HG03095 (cell line): ENCODE measurements at regions not wholly inside any gene's neighbourhood (a gene's known extent, or its start where the extent isn't known, plus 50 kb on each side); places are given as distances from the start of the nearest gene placed in this dataset.

ENCODE experiments used
- ATAC-seq: cut with Tn5 transposase; IDR thresholded peaks from one replicate; pipeline ENCODE4 v1.9.1; 2021; ENCODE audit warnings: moderate library complexity; ENCODE audit not compliant: unreplicated experiment

GRCh38 chr15:47412136-47412535, 305.2 kb upstream of the SEMA6D start:
- ATAC-seq, result no peak

- no peak for ATAC-seq
Observed at GRCh38 chr15:47412802-47413201, 304.5 kb upstream of the SEMA6D start.

GRCh38 chr15:47414207-47414606, 303.1 kb upstream of the SEMA6D start:
- ATAC-seq, result no peak

GRCh38 chr15:47415539-47415971, 301.8 kb upstream of the SEMA6D start:
- no peak for ATAC-seq

GRCh38 chr15:47422881-47423665, 294.2 kb upstream of the SEMA6D start:
- no peak for ATAC-seq

- no peak for ATAC-seq
Observed at GRCh38 chr15:47427463-47427862, 289.8 kb upstream of the SEMA6D start.

- no peak for ATAC-seq
Observed at GRCh38 chr15:47429376-47429775, 287.9 kb upstream of the SEMA6D start.

GRCh38 chr15:47431501-47431900, 285.8 kb upstream of the SEMA6D start:
- no peak for ATAC-seq

- ATAC-seq, result no peak
Observed at GRCh38 chr15:47432826-47433225, 284.5 kb upstream of the SEMA6D start.

- ATAC-seq, result no peak
Observed at GRCh38 chr15:47434596-47434995, 282.7 kb upstream of the SEMA6D start.

- ATAC-seq, result no peak
Observed at GRCh38 chr15:47437491-47437890, 279.8 kb upstream of the SEMA6D start.

- ATAC-seq, result no peak
Observed at GRCh38 chr15:47439146-47440111, 277.9 kb upstream of the SEMA6D start.

- ATAC-seq, result no peak
Observed at GRCh38 chr15:47442371-47442770, 274.9 kb upstream of the SEMA6D start.

GRCh38 chr15:47443839-47444238, 273.5 kb upstream of the SEMA6D start:
- ATAC-seq, result no peak

GRCh38 chr15:47445723-47446392, 271.4 kb upstream of the SEMA6D start:
- ATAC-seq, result no peak

GRCh38 chr15:47460795-47461573, 256.3 kb upstream of the SEMA6D start:
- no peak for ATAC-seq

GRCh38 chr15:47461652-47462141, 255.6 kb upstream of the SEMA6D start:
- no peak for ATAC-seq

- no peak for ATAC-seq
Observed at GRCh38 chr15:47466357-47466756, 250.9 kb upstream of the SEMA6D start.

GRCh38 chr15:47470983-47471382, 246.3 kb upstream of the SEMA6D start:
- no peak for ATAC-seq

- ATAC-seq, result no peak
Observed at GRCh38 chr15:47473106-47473725, 244.1 kb upstream of the SEMA6D start.
